Endothelial cell of umbilical vein (primary cell): ENCODE measurements at regions not wholly inside any gene's neighbourhood (a gene's known extent, or its start where the extent isn't known, plus 50 kb on each side); places are given as distances from the start of the nearest gene placed in this dataset.
"Not testable (repeated sequence)": the region's sequence is repeated elsewhere in the genome, so short reads cannot be mapped to it uniquely, and the experiment has no call there.

ENCODE experiments used
- EZH2 ChIP-seq: IDR thresholded peaks from 2 replicates; pipeline ENCODE4 v1.6.1; 2012; ENCODE audit warnings: borderline replicate concordance, low read depth, mild to moderate bottlenecking, moderate library complexity, low read length, inconsistent platforms; ENCODE audit not compliant: severe bottlenecking
- MAX ChIP-seq: IDR thresholded peaks from 2 replicates; pipeline ENCODE4 v1.6.1; 2011; ENCODE audit not compliant: insufficient read depth, insufficient read length
- POLR2A ChIP-seq: IDR thresholded peaks from 2 replicates; pipeline ENCODE4 v1.6.1; 2012; ENCODE audit warnings: low read depth, mild to moderate bottlenecking, control low read depth, low read length
- POLR2AphosphoS5 ChIP-seq: IDR thresholded peaks from 2 replicates; pipeline ENCODE4 v1.6.1; 2012; ENCODE audit warnings: low read depth, mild to moderate bottlenecking, control low read depth, low read length, moderate library complexity; ENCODE audit not compliant: insufficient read depth
- TF ChIP-seq, protein P1 (sequence below), 2 donors: IDR thresholded peaks; 1 replicate in 1 of 2; 2 replicates in 1 of 2; pipeline ENCODE4 v1.5.1; 2011; ENCODE audit warnings: low read length in 2 of 2, mild to moderate bottlenecking in 2 of 2, moderate library complexity in 2 of 2, control low read depth in 1 of 2, inconsistent platforms in 1 of 2, low read depth in 1 of 2; ENCODE audit not compliant: insufficient read depth in 1 of 2; ENCODE audit errors: extremely low read depth in 1 of 2

GRCh38 chr22:27610164-27610563 lies 191.4 kb downstream of the MN1 start:
- TF ChIP-seq MAX, POLR2A, EZH2, POLR2AphosphoS5: not testable (repeated sequence)
- TF ChIP-seq, protein P1, sequence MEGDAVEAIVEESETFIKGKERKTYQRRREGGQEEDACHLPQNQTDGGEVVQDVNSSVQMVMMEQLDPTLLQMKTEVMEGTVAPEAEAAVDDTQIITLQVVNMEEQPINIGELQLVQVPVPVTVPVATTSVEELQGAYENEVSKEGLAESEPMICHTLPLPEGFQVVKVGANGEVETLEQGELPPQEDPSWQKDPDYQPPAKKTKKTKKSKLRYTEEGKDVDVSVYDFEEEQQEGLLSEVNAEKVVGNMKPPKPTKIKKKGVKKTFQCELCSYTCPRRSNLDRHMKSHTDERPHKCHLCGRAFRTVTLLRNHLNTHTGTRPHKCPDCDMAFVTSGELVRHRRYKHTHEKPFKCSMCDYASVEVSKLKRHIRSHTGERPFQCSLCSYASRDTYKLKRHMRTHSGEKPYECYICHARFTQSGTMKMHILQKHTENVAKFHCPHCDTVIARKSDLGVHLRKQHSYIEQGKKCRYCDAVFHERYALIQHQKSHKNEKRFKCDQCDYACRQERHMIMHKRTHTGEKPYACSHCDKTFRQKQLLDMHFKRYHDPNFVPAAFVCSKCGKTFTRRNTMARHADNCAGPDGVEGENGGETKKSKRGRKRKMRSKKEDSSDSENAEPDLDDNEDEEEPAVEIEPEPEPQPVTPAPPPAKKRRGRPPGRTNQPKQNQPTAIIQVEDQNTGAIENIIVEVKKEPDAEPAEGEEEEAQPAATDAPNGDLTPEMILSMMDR (IDR thresholded peaks at IDR 0.05; ENCODE audit: extremely low read depth in 1 of 2, insufficient read depth in 1 of 2, low read depth in 1 of 2, low read length in 2 of 2), result not testable (repeated sequence)
